HG03103 (cell line): ENCODE measurements at regions not wholly inside any gene's neighbourhood (a gene's known extent, or its start where the extent isn't known, plus 50 kb on each side); places are given as distances from the start of the nearest gene placed in this dataset.
"Not testable (repeated sequence)": the region's sequence is repeated elsewhere in the genome, so short reads cannot be mapped to it uniquely, and the experiment has no call there.

ENCODE experiments used
- ATAC-seq: cut with Tn5 transposase; IDR thresholded peaks from one replicate; pipeline ENCODE4 v1.9.1; 2021; ENCODE audit warnings: low read depth; ENCODE audit not compliant: unreplicated experiment

- no peak for ATAC-seq
These were observed 531.3 kb downstream of the RFC3 start for GRCh38 chr13:34349091-34349722.

GRCh38 chr13:34350671-34351070 lies 532.7 kb downstream of the RFC3 start:
- no peak for ATAC-seq

- ATAC-seq = no peak
These were observed 533.2 kb downstream of the RFC3 start for GRCh38 chr13:34351134-34351533.

- ATAC-seq = no peak
These were observed 535.0 kb downstream of the RFC3 start for GRCh38 chr13:34352958-34353357.

GRCh38 chr13:34356686-34357434 lies 538.9 kb downstream of the RFC3 start:
- no peak for ATAC-seq

GRCh38 chr13:34357435-34358232 lies 539.7 kb downstream of the RFC3 start:
- ATAC-seq = no peak

- no peak for ATAC-seq
These were observed 541.0 kb downstream of the RFC3 start for GRCh38 chr13:34358811-34359513.

- no peak for ATAC-seq
These were observed 542.8 kb downstream of the RFC3 start for GRCh38 chr13:34360702-34361101.

- ATAC-seq = no peak
These were observed 543.6 kb downstream of the RFC3 start for GRCh38 chr13:34361560-34361959.

GRCh38 chr13:34363266-34363665 lies 545.3 kb downstream of the RFC3 start:
- ATAC-seq = no peak

GRCh38 chr13:34364633-34365032 lies 546.7 kb downstream of the RFC3 start:
- no peak for ATAC-seq

- ATAC-seq = no peak
These were observed 552.0 kb downstream of the RFC3 start for GRCh38 chr13:34369931-34370330.

GRCh38 chr13:34371108-34371507 lies 553.2 kb downstream of the RFC3 start:
- ATAC-seq = no peak

- no peak for ATAC-seq
These were observed 553.9 kb downstream of the RFC3 start for GRCh38 chr13:34371645-34372395.

GRCh38 chr13:34372581-34372980 lies 554.6 kb downstream of the RFC3 start:
- no peak for ATAC-seq

GRCh38 chr13:34376483-34376882 lies 558.5 kb downstream of the RFC3 start:
- no peak for ATAC-seq

- ATAC-seq = no peak
These were observed 560.8 kb upstream of the NBEA start for GRCh38 chr13:34381228-34381627.

GRCh38 chr13:34383728-34384127 lies 558.3 kb upstream of the NBEA start:
- ATAC-seq = no peak

- ATAC-seq = not testable (repeated sequence)
These were observed 555.8 kb upstream of the NBEA start for GRCh38 chr13:34386229-34386628.

- no peak for ATAC-seq
These were observed 551.0 kb upstream of the NBEA start for GRCh38 chr13:34391076-34391475.
